Parathyroid adenoma (tissue), 2 donors: ENCODE measurements at regions not wholly inside any gene's neighbourhood (a gene's known extent, or its start where the extent isn't known, plus 50 kb on each side); places are given as distances from the start of the nearest gene placed in this dataset.

Experiments
- H2AFZ ChIP-seq: fragments of 300-600 bp; sonication (generic); one replicate; pipeline ENCODE4 v1.7.0; 2017; ENCODE audit warnings: antibody characterized with exemption, mild to moderate bottlenecking
- H3K27ac ChIP-seq: fragments of 300-600 bp; sonication (generic); one replicate; pipeline ENCODE4 v1.7.0; 2017
- H3K27me3 ChIP-seq: fragments of 300-600 bp; sonication (generic); one replicate; pipeline ENCODE4 v1.7.0; 2017; ENCODE audit warnings: low read length; ENCODE audit not compliant: control insufficient read depth, insufficient read depth
- H3K36me3 ChIP-seq: fragments of 300-600 bp; sonication (generic); one replicate; pipeline ENCODE4 v1.7.0; 2017; ENCODE audit warnings: low read length; ENCODE audit not compliant: control insufficient read depth, insufficient read depth
- H3K4me1 ChIP-seq: fragments of 300-600 bp; sonication (generic); one replicate; pipeline ENCODE4 v1.7.0; 2017; ENCODE audit warnings: control low read depth
- H3K4me2 ChIP-seq: fragments of 300-600 bp; sonication (generic); one replicate; pipeline ENCODE4 v1.7.0; 2017; ENCODE audit warnings: low read length
- H3K4me3 ChIP-seq: fragments of 300-600 bp; sonication (generic); one replicate; pipeline ENCODE4 v1.7.0; 2017; ENCODE audit warnings: low read depth, low read length
- H3K79me2 ChIP-seq: fragments of 300-600 bp; sonication (generic); one replicate; pipeline ENCODE4 v1.7.0; 2017; ENCODE audit warnings: control low read depth
- H3K9ac ChIP-seq: fragments of 300-600 bp; sonication (generic); one replicate; pipeline ENCODE4 v1.7.0; 2017; ENCODE audit warnings: mild to moderate bottlenecking
- H3K9me3 ChIP-seq: fragments of 300-600 bp; sonication (generic); one replicate; pipeline ENCODE4 v1.7.0; 2017; ENCODE audit warnings: low read length; ENCODE audit not compliant: control insufficient read depth
- CTCF ChIP-seq: fragments of 300-600 bp; sonication (generic); IDR thresholded peaks from one replicate; pipeline ENCODE4 v1.7.0; 2017; ENCODE audit warnings: antibody characterized with exemption, mild to moderate bottlenecking
- donor health status: primary hyperparathyroidism.

GRCh38 chr4:26009502-26009901 is 95.5 kb downstream of the SMIM20 start:
- no peak overlapping the region for H3K27ac ChIP-seq
- TF ChIP-seq CTCF, result no peak
- H3K4me3 ChIP-seq, result no peak overlapping the region
- H3K36me3 ChIP-seq, result peaks cover 3% of the 10 kb centered on the region
- no peaks in the 10 kb centered on the region for H3K79me2 ChIP-seq
- H2AFZ ChIP-seq, result no peak overlapping the region
- H3K9ac ChIP-seq, result no peak overlapping the region
- H3K27me3 ChIP-seq, result no peaks in the 10 kb centered on the region
- no peaks in the 10 kb centered on the region for H3K4me1 ChIP-seq
- H3K9me3 ChIP-seq, result no peaks in the 10 kb centered on the region
- no peak overlapping the region for H3K4me2 ChIP-seq

GRCh38 chr4:26010304-26010703 is 96.3 kb downstream of the SMIM20 start:
- H3K27me3 ChIP-seq, result no peaks in the 10 kb centered on the region
- no peaks in the 10 kb centered on the region for H3K9me3 ChIP-seq
- H3K4me1 ChIP-seq, result no peaks in the 10 kb centered on the region
- no peak for TF ChIP-seq CTCF
- H3K9ac ChIP-seq, result no peak overlapping the region
- no peak overlapping the region for H3K4me2 ChIP-seq
- no peaks in the 10 kb centered on the region for H3K79me2 ChIP-seq
- no peak overlapping the region for H3K27ac ChIP-seq
- H3K4me3 ChIP-seq, result no peak overlapping the region
- no peak overlapping the region for H2AFZ ChIP-seq
- H3K36me3 ChIP-seq, result peaks cover 3% of the 10 kb centered on the region

- Histone ChIP-seq H3K4me2 (no peak overlapping the region), H2AFZ (no peak overlapping the region), H3K9me3 (no peaks in the 10 kb centered on the region), H3K9ac (no peak overlapping the region), H3K4me3 (no peak overlapping the region), H3K4me1 (no peaks in the 10 kb centered on the region), H3K36me3 (peaks cover 3% of the 10 kb centered on the region), H3K27me3 (no peaks in the 10 kb centered on the region), H3K79me2 (no peaks in the 10 kb centered on the region), H3K27ac (no peak overlapping the region)
- no peak for TF ChIP-seq CTCF
These were observed 99.6 kb downstream of the SMIM20 start for GRCh38 chr4:26013629-26014028.

- no peak overlapping the region for H3K4me2 ChIP-seq
- no peaks in the 10 kb centered on the region for H3K9me3 ChIP-seq
- H3K27ac ChIP-seq, result no peak overlapping the region
- H3K9ac ChIP-seq, result no peak overlapping the region
- no peaks in the 10 kb centered on the region for H3K27me3 ChIP-seq
- no peaks in the 10 kb centered on the region for H3K79me2 ChIP-seq
- H2AFZ ChIP-seq, result no peak overlapping the region
- H3K36me3 ChIP-seq, result no peaks in the 10 kb centered on the region
- no peak overlapping the region for H3K4me3 ChIP-seq
- no peak for TF ChIP-seq CTCF
- no peaks in the 10 kb centered on the region for H3K4me1 ChIP-seq
These were observed 101.2 kb downstream of the SMIM20 start for GRCh38 chr4:26015133-26015651.

- H3K9me3 ChIP-seq, result no peaks in the 10 kb centered on the region
- TF ChIP-seq CTCF, result no peak
- H3K4me2 ChIP-seq, result no peak overlapping the region
- no peaks in the 10 kb centered on the region for H3K4me1 ChIP-seq
- H3K27me3 ChIP-seq, result no peaks in the 10 kb centered on the region
- no peak overlapping the region for H2AFZ ChIP-seq
- H3K27ac ChIP-seq, result no peak overlapping the region
- H3K4me3 ChIP-seq, result no peak overlapping the region
- H3K79me2 ChIP-seq, result no peaks in the 10 kb centered on the region
- H3K36me3 ChIP-seq, result no peaks in the 10 kb centered on the region
- no peak overlapping the region for H3K9ac ChIP-seq
These were observed 101.9 kb downstream of the SMIM20 start for GRCh38 chr4:26015906-26016305.
